Fibroblast of mammary gland (primary cell): ENCODE measurements at regions not wholly inside any gene's neighbourhood (a gene's known extent, or its start where the extent isn't known, plus 50 kb on each side); places are given as distances from the start of the nearest gene placed in this dataset.

Experiments used
- DNase-seq: peaks from one replicate; pipeline ENCODE4 v3.0.0-alpha.2; 2010; ENCODE audit warnings: low read depth
- H3K4me3 ChIP-seq: 2 replicates; pipeline ENCODE4 v1.5.1; 2011; ENCODE audit warnings: low read depth, mild to moderate bottlenecking, low read length, moderate library complexity; ENCODE audit not compliant: control insufficient read depth
- CTCF ChIP-seq: conservative IDR thresholded peaks from 2 replicates; pipeline ENCODE4 v1.5.1; 2011; ENCODE audit warnings: low read depth, low read length, inconsistent platforms; ENCODE audit not compliant: control insufficient read depth, insufficient read depth

GRCh38 chr17:31595666-31596381 lies 204.3 kb downstream of the RAB11FIP4 start:
- peak; percentile 15 for DNase-seq
- H3K4me3 ChIP-seq = no peak overlapping the region
- no peak for TF ChIP-seq CTCF

DNA sequence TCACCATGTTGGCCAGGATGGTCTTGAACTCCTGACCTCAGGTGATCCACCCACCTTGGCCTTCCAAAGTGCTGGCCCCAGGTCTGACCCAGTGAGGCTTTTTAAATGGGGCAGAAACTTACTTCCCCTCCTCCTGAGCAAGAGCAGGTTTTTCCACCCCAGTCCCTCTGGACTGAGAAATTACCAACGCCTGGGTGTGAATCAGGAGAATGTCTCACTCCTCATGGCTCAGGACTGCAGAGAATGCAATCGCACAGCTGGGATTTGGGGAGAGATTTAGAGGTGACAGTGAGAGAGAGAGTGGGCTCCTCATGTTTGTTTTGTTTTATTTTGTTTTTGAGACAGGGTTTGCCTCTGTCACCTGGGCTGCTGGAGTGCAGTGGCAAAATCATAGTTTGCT lies 203.6 kb downstream of the RAB11FIP4 start:
- no peak overlapping the region for H3K4me3 ChIP-seq
- peak; percentile 41 for DNase-seq
- TF ChIP-seq CTCF = no peak

DNA sequence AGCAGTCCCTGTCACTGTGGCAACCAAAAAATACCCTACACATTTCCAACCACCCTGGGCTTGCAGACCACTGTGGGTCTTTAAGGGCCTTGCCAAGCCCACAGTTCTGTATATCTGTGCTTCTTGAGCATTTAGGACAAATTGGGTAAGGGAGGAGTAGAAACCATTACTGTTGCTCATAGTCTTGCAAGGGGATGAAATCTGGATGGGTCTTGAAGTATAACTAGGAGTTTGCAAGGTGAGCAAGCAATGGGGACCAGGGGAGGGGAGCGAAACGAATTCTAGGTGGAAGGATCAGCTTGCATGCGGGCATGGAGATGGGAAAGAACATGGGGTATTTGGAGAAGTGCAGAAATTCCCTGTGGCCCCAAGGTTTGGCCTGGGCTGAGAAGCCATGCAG lies 202.9 kb downstream of the RAB11FIP4 start:
- TF ChIP-seq CTCF = no peak
- DNase-seq = no peak
- no peak overlapping the region for H3K4me3 ChIP-seq

- peak; percentile 39 for DNase-seq
These were observed 202.3 kb downstream of the RAB11FIP4 start for GRCh38 chr17:31593806-31594205.

GRCh38 chr17:31591924-31592323 lies 200.4 kb downstream of the RAB11FIP4 start:
- DNase-seq = no peak
- no peak for TF ChIP-seq CTCF
- H3K4me3 ChIP-seq = no peak overlapping the region

More at GRCh38 chr17:31593806-31594205, 202.3 kb downstream of the RAB11FIP4 start:
- H3K4me3 ChIP-seq = no peak overlapping the region
- TF ChIP-seq CTCF = no peak

DNA sequence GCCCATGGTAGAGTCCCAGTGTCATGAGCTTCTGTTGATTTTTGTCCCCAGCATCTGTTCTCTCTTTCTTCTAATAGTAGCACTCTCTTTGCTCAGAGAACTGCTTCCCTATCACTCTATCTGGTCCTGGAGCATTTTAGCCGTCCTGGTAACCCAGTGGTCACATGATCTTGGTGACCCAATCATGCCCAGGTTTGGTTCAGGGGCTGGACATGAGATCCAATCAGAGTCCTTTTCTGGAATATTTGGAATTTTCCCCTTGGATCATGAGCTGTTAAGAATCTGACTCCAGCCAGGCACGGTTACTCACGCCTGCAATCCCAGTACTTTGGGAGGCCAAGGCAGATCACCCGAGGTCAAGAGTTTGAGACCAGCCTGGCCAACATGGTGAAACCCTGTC lies 197.0 kb downstream of the RAB11FIP4 start:
- H3K4me3 ChIP-seq = no peak overlapping the region
- TF ChIP-seq CTCF = no peak
- DNase-seq = no peak
